Stomach (tissue), 8 donors: ENCODE measurements at regions not wholly inside any gene's neighbourhood (a gene's known extent, or its start where the extent isn't known, plus 50 kb on each side); places are given as distances from the start of the nearest gene placed in this dataset.

Source experiments
- DNase-seq, 2 donors: peaks; one replicate each; pipeline versions ENCODE4 v3.0.0 to v3.0.0-alpha.2; 2013 to 2019
- H3K27ac ChIP-seq, 5 donors: fragments of 200-600 bp in 4 of 5; sonication (generic) in 4 of 5; one replicate each; pipeline ENCODE4 v1.5.1; 2013 to 2019; ENCODE audit warnings: mild to moderate bottlenecking in 1 of 5, moderate library complexity in 1 of 5
- H3K27me3 ChIP-seq, 3 donors: fragments of 200-600 bp; sonication (generic); one replicate each; pipeline ENCODE4 v1.5.1; 2017 to 2019; ENCODE audit warnings: mixed run types in 1 of 3
- H3K36me3 ChIP-seq, 4 donors: fragments of 200-600 bp; sonication (generic); 1 replicate in 3 of 4; 2 replicates in 1 of 4; pipeline ENCODE4 v1.5.1; 2016 to 2019
- H3K4me1 ChIP-seq, 4 donors: fragments of 200-600 bp; sonication (generic); one replicate each; pipeline ENCODE4 v1.5.1; 2016 to 2019
- H3K4me3 ChIP-seq, 4 donors: fragments of 200-600 bp; sonication (generic) in 3 of 4; one replicate each; pipeline ENCODE4 v1.5.1; 2016 to 2019; ENCODE audit warnings: mild to moderate bottlenecking in 1 of 4
- H3K9me3 ChIP-seq, 4 donors: fragments of 200-600 bp; sonication (generic); one replicate each; pipeline ENCODE4 v1.5.1; 2016 to 2019
- EP300 ChIP-seq: sonication (generic); formaldehyde crosslinking; IDR thresholded peaks from one replicate; pipeline ENCODE4 v1.6.1; 2017; ENCODE audit warnings: antibody characterized with exemption
- POLR2A ChIP-seq, 4 donors: fragments of 450-650 bp; IDR thresholded peaks; one replicate each; pipeline ENCODE4 v1.6.1; 2016; ENCODE audit warnings: antibody characterized with exemption in 4 of 4, control low read depth in 2 of 4, mild to moderate bottlenecking in 1 of 4, moderate library complexity in 1 of 4
- POLR2AphosphoS5 ChIP-seq, 3 donors: sonication (generic); formaldehyde crosslinking; IDR thresholded peaks; one replicate each; pipeline ENCODE4 v1.6.1; 2016; ENCODE audit warnings: antibody characterized with exemption in 3 of 3
- WGBS, 5 donors: extraction: QIAGEN DNeasy Blood & Tissue Kit in 3 of 5; methylation state at CpG; one replicate each; pipeline versions ENCODE4 v1.1.5 to v1.1.7; 2013 to 2018; 5-methylcytosine and 5-hydroxymethylcytosine counted together
- intact Hi-C: fragments of 100-400 bp; cut with DNase I; formaldehyde crosslinking; loops from one replicate; pipeline ENCODE4 v1.15.1; 2023; ENCODE audit warnings: low total_unique reads
- TF ChIP-seq, protein P1 (sequence below), 7 experiments: fragments of 450-650 bp in 4 of 7; fragments of 200-600 bp in 3 of 7; sonication (generic) in 3 of 7; IDR thresholded peaks; one replicate each; pipeline ENCODE4 v1.5.1; 2016 to 2019; ENCODE audit warnings: antibody characterized with exemption in 7 of 7, control low read depth in 2 of 7, mild to moderate bottlenecking in 1 of 7
- donor health status: healthy with polysubstance abuse.
- donor health status: Bipolar disorder and iron deficiency.
- donor health status: healthy.

DNA sequence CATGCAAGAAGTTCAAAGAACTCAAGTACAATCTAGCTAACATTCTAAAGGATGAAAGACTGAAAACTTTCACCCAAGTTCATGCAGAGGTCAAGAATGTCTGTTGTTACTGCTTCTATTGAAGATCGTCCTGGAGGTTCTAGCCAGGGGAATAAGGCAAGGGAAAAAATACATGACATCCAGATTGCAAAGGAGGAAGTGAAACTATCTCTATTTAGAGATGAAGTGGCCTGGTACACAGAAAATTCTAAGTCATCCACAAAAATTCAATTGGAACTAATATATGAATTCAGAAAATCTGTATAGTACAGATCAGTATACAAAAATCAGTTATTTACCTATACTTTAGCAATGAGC is 693.0 kb downstream of the NR2F2 start:
- H3K27me3 ChIP-seq: no peaks in the 10 kb centered on the region
- TF ChIP-seq EP300 (no peak), POLR2A (IDR thresholded peaks at IDR 0.05) (no peak), POLR2AphosphoS5 (IDR thresholded peaks at IDR 0.05) (no peak)
- TF ChIP-seq, protein P1, sequence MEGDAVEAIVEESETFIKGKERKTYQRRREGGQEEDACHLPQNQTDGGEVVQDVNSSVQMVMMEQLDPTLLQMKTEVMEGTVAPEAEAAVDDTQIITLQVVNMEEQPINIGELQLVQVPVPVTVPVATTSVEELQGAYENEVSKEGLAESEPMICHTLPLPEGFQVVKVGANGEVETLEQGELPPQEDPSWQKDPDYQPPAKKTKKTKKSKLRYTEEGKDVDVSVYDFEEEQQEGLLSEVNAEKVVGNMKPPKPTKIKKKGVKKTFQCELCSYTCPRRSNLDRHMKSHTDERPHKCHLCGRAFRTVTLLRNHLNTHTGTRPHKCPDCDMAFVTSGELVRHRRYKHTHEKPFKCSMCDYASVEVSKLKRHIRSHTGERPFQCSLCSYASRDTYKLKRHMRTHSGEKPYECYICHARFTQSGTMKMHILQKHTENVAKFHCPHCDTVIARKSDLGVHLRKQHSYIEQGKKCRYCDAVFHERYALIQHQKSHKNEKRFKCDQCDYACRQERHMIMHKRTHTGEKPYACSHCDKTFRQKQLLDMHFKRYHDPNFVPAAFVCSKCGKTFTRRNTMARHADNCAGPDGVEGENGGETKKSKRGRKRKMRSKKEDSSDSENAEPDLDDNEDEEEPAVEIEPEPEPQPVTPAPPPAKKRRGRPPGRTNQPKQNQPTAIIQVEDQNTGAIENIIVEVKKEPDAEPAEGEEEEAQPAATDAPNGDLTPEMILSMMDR (IDR thresholded peaks at IDR 0.05): no peak
- WGBS, 5 donors: 9 to 20% (median 17%) methylated on average over 1 of the region's 1 CpG

DNA sequence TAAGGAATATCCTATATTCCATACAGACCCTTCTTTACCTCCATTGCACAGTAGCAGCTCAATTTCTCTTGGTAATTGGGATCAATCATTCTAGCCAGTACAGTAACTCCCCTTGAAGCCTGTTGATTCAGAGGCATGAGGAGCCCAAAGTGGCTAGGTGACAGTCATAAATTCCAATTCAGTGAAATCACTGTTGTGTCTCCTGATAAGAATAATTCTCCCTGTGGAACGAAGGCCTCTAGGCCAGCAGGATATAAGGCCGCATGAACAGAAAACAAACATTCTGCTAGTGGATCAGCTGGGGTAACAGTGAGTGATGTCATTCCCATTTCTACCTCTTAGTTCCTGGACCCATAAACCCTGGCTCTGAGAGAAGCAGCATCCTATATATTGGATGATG is 696.3 kb downstream of the NR2F2 start:
- no peak for DNase-seq
- WGBS, 5 donors: 58 to 71% (median 65%) methylated on average over 2 of the region's 2 CpGs
- intact Hi-C loops: no loop called here
- H3K4me1 ChIP-seq: no peaks in the 10 kb centered on the region
- TF ChIP-seq EP300: no peak
- no peak for TF ChIP-seq POLR2A (IDR thresholded peaks at IDR 0.05)
- no peak for TF ChIP-seq POLR2AphosphoS5 (IDR thresholded peaks at IDR 0.05)
- TF ChIP-seq, protein P1 (IDR thresholded peaks at IDR 0.05): no peak
- H3K27ac ChIP-seq: no peak overlapping the region
- H3K36me3 ChIP-seq: no peaks in the 10 kb centered on the region
- no peaks in the 10 kb centered on the region for H3K27me3 ChIP-seq
- peaks cover 0 to 21% (median 9%) of the 10 kb centered on the region in 4 donors for H3K9me3 ChIP-seq
- no peak overlapping the region for H3K4me3 ChIP-seq

More for the DNA sequence above, 693.0 kb downstream of the NR2F2 start:
- H3K27ac ChIP-seq: no peak overlapping the region
- H3K4me3 ChIP-seq: no peak overlapping the region
- intact Hi-C loops: no loop called here
- no peaks in the 10 kb centered on the region for H3K4me1 ChIP-seq
- no peaks in the 10 kb centered on the region for H3K36me3 ChIP-seq
- DNase-seq: no peak
- H3K9me3 ChIP-seq: no peaks in the 10 kb centered on the region

DNA sequence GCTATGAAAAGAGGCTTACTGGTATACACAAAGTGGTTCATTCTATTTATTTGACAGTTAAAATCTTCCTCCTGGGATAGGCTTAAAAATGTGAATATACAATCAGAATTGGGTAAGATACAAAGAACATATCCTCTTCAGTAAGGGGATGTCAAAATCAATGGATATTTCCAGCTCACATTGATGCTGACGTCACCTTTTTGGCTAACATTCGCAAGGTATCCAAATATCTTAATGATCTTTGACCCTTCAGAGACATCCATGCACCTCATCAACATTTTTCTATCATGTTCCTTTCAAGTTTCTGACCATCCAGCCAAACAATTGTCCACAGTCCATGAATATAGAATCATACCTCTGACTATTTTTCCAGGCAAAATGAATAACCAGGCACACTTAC is 697.3 kb downstream of the NR2F2 start:
- DNase-seq: no peak
- TF ChIP-seq POLR2AphosphoS5 (IDR thresholded peaks at IDR 0.05): no peak
- no peak for TF ChIP-seq EP300
- TF ChIP-seq POLR2A (IDR thresholded peaks at IDR 0.05): no peak
- TF ChIP-seq, protein P1 (IDR thresholded peaks at IDR 0.05): no peak
- intact Hi-C loops: no loop called here
- 82 to 97% (median 91%) methylated on average over 2 of the region's 2 CpGs for WGBS, 5 donors
- Histone ChIP-seq H3K4me1 (no peaks in the 10 kb centered on the region), H3K9me3 (peaks cover 0 to 21% (median 9%) of the 10 kb centered on the region in 4 donors), H3K4me3 (no peak overlapping the region), H3K36me3 (no peaks in the 10 kb centered on the region), H3K27ac (no peak overlapping the region), H3K27me3 (no peaks in the 10 kb centered on the region)

DNA sequence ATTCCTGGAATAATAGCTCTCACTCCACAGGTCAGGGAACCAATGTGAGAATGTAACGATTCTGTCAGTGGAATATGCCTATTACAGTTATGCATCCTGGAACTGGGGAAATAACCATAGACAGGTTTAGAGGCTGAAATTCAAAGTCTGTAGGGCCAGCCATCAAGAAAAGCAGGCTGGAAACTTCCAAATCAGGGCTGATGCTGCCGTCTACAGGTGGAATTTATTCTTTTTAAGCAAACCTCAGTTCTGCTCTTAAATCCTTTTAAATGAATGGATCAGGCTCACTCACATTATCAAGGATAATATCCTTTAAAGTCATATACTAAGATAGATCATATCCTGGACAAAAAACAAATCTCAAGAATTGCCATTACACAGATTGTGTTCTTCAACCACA is 699.8 kb downstream of the NR2F2 start:
- Histone ChIP-seq H3K4me1 (no peaks in the 10 kb centered on the region), H3K4me3 (no peak overlapping the region), H3K27me3 (no peaks in the 10 kb centered on the region), H3K36me3 (no peaks in the 10 kb centered on the region), H3K9me3 (peaks cover 0 to 21% (median 9%) of the 10 kb centered on the region in 4 donors), H3K27ac (no peak overlapping the region)
- WGBS, 5 donors: 81 to 92% (median 90%) methylated on average over 2 of the region's 2 CpGs
- TF ChIP-seq EP300 (no peak), POLR2AphosphoS5 (IDR thresholded peaks at IDR 0.05) (no peak), POLR2A (IDR thresholded peaks at IDR 0.05) (no peak)
- TF ChIP-seq, protein P1 (IDR thresholded peaks at IDR 0.05): no peak
- intact Hi-C loops: no loop called here
- DNase-seq: no peak
